ENCODE measurements at regions not wholly inside any gene's neighbourhood (a gene's known extent, or its start where the extent isn't known, plus 50 kb on each side); places are given as distances from the start of the nearest gene placed in this dataset.
A peak's percentile ranks its signal among the peaks of the same experiment; 100 is the strongest.

GRCh38 chr21:31801551-31802219 is 69.8 kb upstream of the SCAF4 start:
- no peak overlapping the region for H3K27ac ChIP-seq (ENCODE audit: extremely low read depth, low read depth, low read length)
- no peak overlapping the region for H3K4me3 ChIP-seq (ENCODE audit: low read depth, low read length)
- POLR2A ChIA-PET: no interaction called here
- no peaks in the 10 kb centered on the region for H3K36me3 ChIP-seq (ENCODE audit: control insufficient read depth in 2 of 2, insufficient read depth in 1 of 2, low read length in 2 of 2)
- no peaks in the 10 kb centered on the region for H3K9me3 ChIP-seq (ENCODE audit: control insufficient read depth, insufficient read depth, low read depth, low read length)
- CTCF ChIA-PET: interaction anchor here (0.7 kb wide), 1 partner anchor 313 kb away, joined by 3 read pairs; no protein-coding TSS in a partner anchor
- no peaks in the 10 kb centered on the region for H3K4me1 ChIP-seq (ENCODE audit: control insufficient read depth, insufficient read depth, low read length)
- TF ChIP-seq ZNF560 (tag by site-specific recombination; IDR thresholded peaks at IDR 0.05; ENCODE audit: borderline replicate concordance): no peak
- TF ChIP-seq ZSCAN30 (tag by site-specific recombination; IDR thresholded peaks at IDR 0.05): no peak
- TF ChIP-seq, protein P1, sequence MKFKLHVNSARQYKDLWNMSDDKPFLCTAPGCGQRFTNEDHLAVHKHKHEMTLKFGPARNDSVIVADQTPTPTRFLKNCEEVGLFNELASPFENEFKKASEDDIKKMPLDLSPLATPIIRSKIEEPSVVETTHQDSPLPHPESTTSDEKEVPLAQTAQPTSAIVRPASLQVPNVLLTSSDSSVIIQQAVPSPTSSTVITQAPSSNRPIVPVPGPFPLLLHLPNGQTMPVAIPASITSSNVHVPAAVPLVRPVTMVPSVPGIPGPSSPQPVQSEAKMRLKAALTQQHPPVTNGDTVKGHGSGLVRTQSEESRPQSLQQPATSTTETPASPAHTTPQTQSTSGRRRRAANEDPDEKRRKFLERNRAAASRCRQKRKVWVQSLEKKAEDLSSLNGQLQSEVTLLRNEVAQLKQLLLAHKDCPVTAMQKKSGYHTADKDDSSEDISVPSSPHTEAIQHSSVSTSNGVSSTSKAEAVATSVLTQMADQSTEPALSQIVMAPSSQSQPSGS (tag by site-specific recombination; IDR thresholded peaks at IDR 0.05; ENCODE audit: low read depth): peak; percentile 35; the same call in 1 of the 2 replicates
- TF ChIP-seq KLF9 (tag by site-specific recombination; IDR thresholded peaks at IDR 0.05; ENCODE audit: low read depth): no peak
- 0 out of 2 replicates have a peak, but pooled peaks have one; percentile 27 for TF ChIP-seq ZBTB20 (tag by site-specific recombination; IDR thresholded peaks at IDR 0.05)
- no peak for TF ChIP-seq ZNF701 (tag by site-specific recombination; IDR thresholded peaks at IDR 0.05)
- no peak for TF ChIP-seq ZNF530 (tag by site-specific recombination; IDR thresholded peaks at IDR 0.05; ENCODE audit: low read depth)
- TF ChIP-seq BCL11B (tag by site-specific recombination; IDR thresholded peaks at IDR 0.05; ENCODE audit: low read depth): no peak
- TF ChIP-seq ZNF449 (tag by site-specific recombination; IDR thresholded peaks at IDR 0.05): no peak
- no peak for TF ChIP-seq ZNF354C (tag by site-specific recombination; IDR thresholded peaks at IDR 0.05; ENCODE audit: borderline replicate concordance, low read depth)
- TF ChIP-seq GLIS1 (tag by site-specific recombination; IDR thresholded peaks at IDR 0.05): no peak
- TF ChIP-seq ZNF24 (tag by site-specific recombination; IDR thresholded peaks at IDR 0.05): no peak
- no peak for TF ChIP-seq KLF7 (tag by site-specific recombination; IDR thresholded peaks at IDR 0.05; ENCODE audit: borderline replicate concordance)
- TF ChIP-seq REST (tag by site-specific recombination; IDR thresholded peaks at IDR 0.05): no peak
- TF ChIP-seq, protein P2, sequence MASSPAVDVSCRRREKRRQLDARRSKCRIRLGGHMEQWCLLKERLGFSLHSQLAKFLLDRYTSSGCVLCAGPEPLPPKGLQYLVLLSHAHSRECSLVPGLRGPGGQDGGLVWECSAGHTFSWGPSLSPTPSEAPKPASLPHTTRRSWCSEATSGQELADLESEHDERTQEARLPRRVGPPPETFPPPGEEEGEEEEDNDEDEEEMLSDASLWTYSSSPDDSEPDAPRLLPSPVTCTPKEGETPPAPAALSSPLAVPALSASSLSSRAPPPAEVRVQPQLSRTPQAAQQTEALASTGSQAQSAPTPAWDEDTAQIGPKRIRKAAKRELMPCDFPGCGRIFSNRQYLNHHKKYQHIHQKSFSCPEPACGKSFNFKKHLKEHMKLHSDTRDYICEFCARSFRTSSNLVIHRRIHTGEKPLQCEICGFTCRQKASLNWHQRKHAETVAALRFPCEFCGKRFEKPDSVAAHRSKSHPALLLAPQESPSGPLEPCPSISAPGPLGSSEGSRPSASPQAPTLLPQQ (tag by site-specific recombination; IDR thresholded peaks at IDR 0.05): no peak
- TF ChIP-seq, protein P3, sequence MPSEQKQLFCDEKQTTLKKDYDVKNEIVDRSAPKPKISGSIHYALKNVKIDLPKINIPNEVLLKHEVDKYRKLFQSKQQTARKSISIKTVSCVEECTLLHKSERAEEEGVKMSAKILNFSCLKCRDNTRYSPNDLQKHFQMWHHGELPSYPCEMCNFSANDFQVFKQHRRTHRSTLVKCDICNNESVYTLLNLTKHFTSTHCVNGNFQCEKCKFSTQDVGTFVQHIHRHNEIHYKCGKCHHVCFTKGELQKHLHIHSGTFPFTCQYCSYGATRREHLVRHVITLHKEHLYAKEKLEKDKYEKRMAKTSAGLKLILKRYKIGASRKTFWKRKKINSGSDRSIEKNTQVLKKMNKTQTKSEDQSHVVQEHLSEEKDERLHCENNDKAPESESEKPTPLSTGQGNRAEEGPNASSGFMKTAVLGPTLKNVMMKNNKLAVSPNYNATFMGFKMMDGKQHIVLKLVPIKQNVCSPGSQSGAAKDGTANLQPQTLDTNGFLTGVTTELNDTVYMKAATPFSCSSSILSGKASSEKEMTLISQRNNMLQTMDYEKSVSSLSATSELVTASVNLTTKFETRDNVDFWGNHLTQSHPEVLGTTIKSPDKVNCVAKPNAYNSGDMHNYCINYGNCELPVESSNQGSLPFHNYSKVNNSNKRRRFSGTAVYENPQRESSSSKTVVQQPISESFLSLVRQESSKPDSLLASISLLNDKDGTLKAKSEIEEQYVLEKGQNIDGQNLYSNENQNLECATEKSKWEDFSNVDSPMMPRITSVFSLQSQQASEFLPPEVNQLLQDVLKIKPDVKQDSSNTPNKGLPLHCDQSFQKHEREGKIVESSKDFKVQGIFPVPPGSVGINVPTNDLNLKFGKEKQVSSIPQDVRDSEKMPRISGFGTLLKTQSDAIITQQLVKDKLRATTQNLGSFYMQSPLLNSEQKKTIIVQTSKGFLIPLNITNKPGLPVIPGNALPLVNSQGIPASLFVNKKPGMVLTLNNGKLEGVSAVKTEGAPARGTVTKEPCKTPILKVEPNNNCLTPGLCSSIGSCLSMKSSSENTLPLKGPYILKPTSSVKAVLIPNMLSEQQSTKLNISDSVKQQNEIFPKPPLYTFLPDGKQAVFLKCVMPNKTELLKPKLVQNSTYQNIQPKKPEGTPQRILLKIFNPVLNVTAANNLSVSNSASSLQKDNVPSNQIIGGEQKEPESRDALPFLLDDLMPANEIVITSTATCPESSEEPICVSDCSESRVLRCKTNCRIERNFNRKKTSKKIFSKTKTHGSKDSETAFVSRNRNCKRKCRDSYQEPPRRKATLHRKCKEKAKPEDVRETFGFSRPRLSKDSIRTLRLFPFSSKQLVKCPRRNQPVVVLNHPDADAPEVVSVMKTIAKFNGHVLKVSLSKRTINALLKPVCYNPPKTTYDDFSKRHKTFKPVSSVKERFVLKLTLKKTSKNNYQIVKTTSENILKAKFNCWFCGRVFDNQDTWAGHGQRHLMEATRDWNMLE (tag by site-specific recombination; conservative IDR thresholded peaks at IDR 0.05; ENCODE audit: low read depth): no peak
